Ovary (tissue), 3 donors: ENCODE measurements at regions not wholly inside any gene's neighbourhood (a gene's known extent, or its start where the extent isn't known, plus 50 kb on each side); places are given as distances from the start of the nearest gene placed in this dataset.

Experiments used
- CTCF ChIP-seq, 3 donors: fragments of 450-650 bp in 2 of 3; fragments of 200-600 bp in 1 of 3; IDR thresholded peaks; one replicate each; pipeline versions ENCODE4 v1.5.1 to v1.8.0; 2016 to 2022; ENCODE audit warnings: antibody characterized with exemption in 3 of 3, mild to moderate bottlenecking in 1 of 3
- POLR2A ChIP-seq: fragments of 450-650 bp; IDR thresholded peaks from one replicate; pipeline ENCODE4 v1.6.1; 2017; ENCODE audit warnings: antibody characterized with exemption, mild to moderate bottlenecking, moderate library complexity
- donor health status: DM: no; HTN: no; CAD: no.

- TF ChIP-seq POLR2A (no peak), CTCF (IDR thresholded peaks at IDR 0.05) (no peak)
Observed at GRCh38 chr5:158413122-158413680, 554.3 kb upstream of the CLINT1 start.
